H1 (cell line): ENCODE measurements at regions not wholly inside any gene's neighbourhood (a gene's known extent, or its start where the extent isn't known, plus 50 kb on each side); places are given as distances from the start of the nearest gene placed in this dataset.

ENCODE experiments used
- CTCF ChIA-PET: fragments of 300-600 bp; sonication (Branson Sonifier 250); formaldehyde crosslinking; loops from one replicate; lab custom pipeline; 2021; ENCODE audit not compliant: partially characterized antibody; lab: Charles Lee
- POLR2A ChIA-PET: fragments of 300-600 bp; sonication (Branson Sonifier 250); formaldehyde crosslinking; loops from one replicate; lab custom pipeline; 2021; ENCODE audit warnings: inconsistent platforms; ENCODE audit not compliant: partially characterized antibody; lab: Charles Lee
- DNase-seq, 2 experiments: peaks; one replicate each; pipeline versions ENCODE4 v3.0.0 to v3.0.0-alpha.2; 2010 to 2022; ENCODE audit warnings: low spot score in 2 of 2, low read depth in 1 of 2, mixed read lengths in 1 of 2
- FAIRE-seq: peaks from 2 replicates; lab custom pipeline; 2011; peaks lifted over from hg19 to GRCh38; lab: Jason Lieb, UNC
- H2AFZ ChIP-seq: 2 replicates; pipeline ENCODE4 v1.8.1; 2012; ENCODE audit warnings: low read length, inconsistent platforms
- H2AK5ac ChIP-seq: 2 replicates; pipeline ENCODE4 v1.6.1; 2013; ENCODE audit warnings: low read depth, low read length
- H2BK120ac ChIP-seq: replicated peaks from 2 replicates; pipeline ENCODE3; 2013; ENCODE audit warnings: low read depth, low read length, inconsistent platforms
- H2BK12ac ChIP-seq: 2 replicates; pipeline ENCODE4 v1.6.1; 2013; ENCODE audit warnings: low read depth, low read length
- H2BK15ac ChIP-seq: 2 replicates; pipeline ENCODE4 v1.6.1; 2013; ENCODE audit warnings: low read length
- H2BK20ac ChIP-seq: 2 replicates; pipeline ENCODE4 v1.6.1; 2013; ENCODE audit warnings: low read length
- H2BK5ac ChIP-seq: 2 replicates; pipeline ENCODE4 v1.6.1; 2013; ENCODE audit warnings: low read depth, low read length
- H3K14ac ChIP-seq: 2 replicates; pipeline ENCODE4 v1.6.1; 2013; ENCODE audit warnings: inconsistent platforms; ENCODE audit not compliant: insufficient read length
- H3K18ac ChIP-seq: 2 replicates; pipeline ENCODE4 v1.6.1; 2013; ENCODE audit warnings: low read length; ENCODE audit errors: extremely low read depth
- H3K23ac ChIP-seq: 2 replicates; pipeline ENCODE4 v1.6.1; 2013; ENCODE audit warnings: inconsistent platforms; ENCODE audit not compliant: insufficient read length
- H3K23me2 ChIP-seq: 2 replicates; pipeline ENCODE4 v1.6.1; 2013; ENCODE audit warnings: low read depth, low read length
- H3K27ac ChIP-seq: 2 replicates; pipeline ENCODE4 v1.6.1; 2011; ENCODE audit warnings: low read depth, low read length, inconsistent platforms
- H3K27me3 ChIP-seq, 4 experiments: replicated peaks in 1 of 4; 1 replicate in 1 of 4; 2 replicates in 3 of 4; pipeline versions ENCODE4 v1.6.1 to v1.8.1; 2011 to 2013; ENCODE audit warnings: low read length in 3 of 4, mild to moderate bottlenecking in 3 of 4, inconsistent platforms in 2 of 4, mixed read lengths in 2 of 4, moderate library complexity in 1 of 4; ENCODE audit not compliant: control insufficient read depth in 3 of 4, insufficient read depth in 3 of 4; ENCODE audit errors: extremely low read depth in 1 of 4
- H3K36me3 ChIP-seq, 4 experiments: 2 replicates each; pipeline versions ENCODE4 v1.6.1 to v1.8.1; 2011 to 2013; ENCODE audit warnings: mild to moderate bottlenecking in 4 of 4, low read length in 3 of 4, moderate library complexity in 2 of 4, control low read depth in 1 of 4, inconsistent platforms in 1 of 4; ENCODE audit not compliant: insufficient read depth in 4 of 4, control insufficient read depth in 2 of 4
- H3K4ac ChIP-seq: replicated peaks from 2 replicates; pipeline ENCODE3; 2013; ENCODE audit warnings: low read length, low read depth, mixed read lengths, inconsistent platforms; ENCODE audit not compliant: insufficient read length
- H3K4me1 ChIP-seq, 4 experiments: replicated peaks in 1 of 4; 1 replicate in 1 of 4; 2 replicates in 3 of 4; pipeline versions ENCODE4 v1.6.1 to v1.8.1; 2011 to 2013; ENCODE audit warnings: low read length in 3 of 4, inconsistent platforms in 2 of 4, mixed read lengths in 1 of 4; ENCODE audit not compliant: insufficient read depth in 4 of 4, control insufficient read depth in 3 of 4
- H3K4me2 ChIP-seq, 2 experiments: 2 replicates each; pipeline versions ENCODE4 v1.6.1 to v1.8.1; 2011 to 2013; ENCODE audit warnings: low read depth in 2 of 2, low read length in 2 of 2, control low read depth in 1 of 2, inconsistent platforms in 1 of 2, mild to moderate bottlenecking in 1 of 2; ENCODE audit not compliant: insufficient read depth in 1 of 2
- H3K4me3 ChIP-seq, 4 experiments: fragments of 200-600, 300-600 bp in 1 of 4; sonication (generic), shearing (Covaris generic), sonication (Bioruptor Twin) in 1 of 4; 2 replicates each; pipeline versions ENCODE4 v1.5.1 to v1.8.1; 2011 to 2016; ENCODE audit warnings: low read length in 4 of 4, low read depth in 3 of 4, control low read depth in 2 of 4, inconsistent platforms in 2 of 4, mild to moderate bottlenecking in 2 of 4, mixed read lengths in 1 of 4, moderate library complexity in 1 of 4; ENCODE audit not compliant: insufficient read depth in 2 of 4; ENCODE audit errors: extremely low read depth in 1 of 4
- H3K56ac ChIP-seq: replicated peaks from 2 replicates; pipeline ENCODE3; 2013; ENCODE audit warnings: low read depth, mild to moderate bottlenecking, mixed read lengths, low read length, inconsistent platforms; ENCODE audit not compliant: insufficient read length
- H3K79me1 ChIP-seq: 2 replicates; pipeline ENCODE4 v1.6.1; 2013; ENCODE audit warnings: low read depth, low read length, control low read depth
- H3K79me2 ChIP-seq, 2 experiments: 2 replicates each; pipeline versions ENCODE4 v1.6.1 to v1.8.1; 2012 to 2013; ENCODE audit warnings: low read length in 2 of 2, mild to moderate bottlenecking in 2 of 2, inconsistent platforms in 1 of 2; ENCODE audit not compliant: insufficient read depth in 2 of 2, control insufficient read depth in 1 of 2
- H3K9ac ChIP-seq, 4 experiments: replicated peaks in 1 of 4; 1 replicate in 1 of 4; 2 replicates in 3 of 4; pipeline versions ENCODE4 v1.6.1 to v1.8.1; 2011 to 2013; ENCODE audit warnings: low read depth in 3 of 4, low read length in 3 of 4, control low read depth in 2 of 4, mild to moderate bottlenecking in 2 of 4, moderate library complexity in 2 of 4, inconsistent platforms in 1 of 4; ENCODE audit errors: extremely low read depth in 1 of 4
- H3K9me3 ChIP-seq, 2 experiments: 2 replicates each; pipeline versions ENCODE4 v1.6.1 to v1.8.1; 2012 to 2013; ENCODE audit warnings: mild to moderate bottlenecking in 2 of 2, moderate library complexity in 2 of 2, control low read depth in 1 of 2, inconsistent platforms in 1 of 2, low read depth in 1 of 2, low read length in 1 of 2, mixed read lengths in 1 of 2; ENCODE audit not compliant: insufficient read depth in 2 of 2
- H4K20me1 ChIP-seq, 2 experiments: replicated peaks in 1 of 2; 2 replicates each; pipeline versions ENCODE3 to v1.8.1; 2011 to 2013; ENCODE audit warnings: inconsistent platforms in 2 of 2, low read length in 2 of 2, mild to moderate bottlenecking in 1 of 2; ENCODE audit not compliant: insufficient read depth in 2 of 2, control insufficient read depth in 1 of 2
- H4K5ac ChIP-seq: 2 replicates; pipeline ENCODE4 v1.6.1; 2013; ENCODE audit warnings: low read length, low read depth, mixed read lengths, inconsistent platforms; ENCODE audit not compliant: insufficient read length
- H4K8ac ChIP-seq: 2 replicates; pipeline ENCODE4 v1.8.0; 2013; ENCODE audit warnings: mild to moderate bottlenecking, moderate library complexity, low read length, inconsistent platforms; ENCODE audit not compliant: insufficient read depth; ENCODE audit errors: extremely low read depth
- H4K91ac ChIP-seq: replicated peaks from 2 replicates; pipeline ENCODE3; 2013; ENCODE audit warnings: low read length, mixed read lengths, inconsistent platforms; ENCODE audit not compliant: insufficient read length
- CBX8 ChIP-seq: fragments of 300-800, 300-1000 bp; sonication (generic); IDR thresholded peaks from 2 replicates; pipeline ENCODE4 v1.7.1; 2016; ENCODE audit warnings: low read depth, low read length, borderline replicate concordance
- CEBPB ChIP-seq: IDR thresholded peaks from 2 replicates; pipeline ENCODE4 v1.6.1; 2012; ENCODE audit warnings: low read depth, low read length
- CHD1 ChIP-seq: IDR thresholded peaks from 2 replicates; pipeline ENCODE4 v1.6.1; 2012; ENCODE audit warnings: low read depth, low read length, improper control_type of control experiment
- EP300 ChIP-seq, 2 experiments: IDR thresholded peaks; 1 replicate in 1 of 2; 2 replicates in 1 of 2; pipeline ENCODE4 v1.6.1; 2011 to 2012; ENCODE audit warnings: low read depth in 2 of 2, low read length in 2 of 2, mild to moderate bottlenecking in 2 of 2, borderline replicate concordance in 1 of 2, inconsistent platforms in 1 of 2, moderate library complexity in 1 of 2
- GTF2F1 ChIP-seq: IDR thresholded peaks from 2 replicates; pipeline ENCODE4 v1.6.1; 2012; ENCODE audit warnings: low read depth, low read length, improper control_type of control experiment, borderline replicate concordance
- JUND ChIP-seq: IDR thresholded peaks from 2 replicates; pipeline ENCODE4 v1.6.1; 2011; ENCODE audit warnings: mild to moderate bottlenecking, improper control_type of control experiment, low read length
- KDM1A ChIP-seq: fragments of 200-600, 300-600 bp; sonication (generic); IDR thresholded peaks from 2 replicates; pipeline ENCODE4 v1.7.1; 2016; ENCODE audit warnings: mild to moderate bottlenecking, low read length, borderline replicate concordance
- POU5F1 ChIP-seq: IDR thresholded peaks from 2 replicates; pipeline ENCODE4 v1.6.1; 2011; ENCODE audit warnings: low read depth, mild to moderate bottlenecking, low read length, moderate library complexity
- RBBP5 ChIP-seq: IDR thresholded peaks from 2 replicates; pipeline ENCODE4 v1.7.1; 2012; ENCODE audit warnings: low read depth, mild to moderate bottlenecking, inconsistent platforms, low read length, moderate library complexity, borderline replicate concordance
- SP2 ChIP-seq: IDR thresholded peaks from 2 replicates; pipeline ENCODE4 v1.6.1; 2012; ENCODE audit warnings: mild to moderate bottlenecking, low read length, inconsistent platforms
- YY1 ChIP-seq: IDR thresholded peaks from 2 replicates; pipeline ENCODE4 v1.6.1; 2011; ENCODE audit warnings: low read depth, mild to moderate bottlenecking, low read length
- ZNF274 ChIP-seq: IDR thresholded peaks from 2 replicates; pipeline ENCODE4 v1.7.0; 2012; ENCODE audit warnings: low read length, borderline replicate concordance; ENCODE audit errors: extremely low read depth
- WGBS, 2 experiments: shearing (Covaris generic) in 1 of 2; methylation state at CpG; one replicate each; pipeline versions ENCODE4 v1.1.6 to v1.1.7; 2013 to 2015; ENCODE audit warnings: low lambda C conversion rate in 2 of 2, mixed read lengths in 2 of 2, inconsistent platforms in 1 of 2, low coverage in 1 of 2, missing lambda C conversion rate in 1 of 2; ENCODE audit not compliant: insufficient replicate concordance in 2 of 2, insufficient coverage in 1 of 2, insufficient read length in 1 of 2; ENCODE audit errors: extremely low coverage in 1 of 2, missing lambda C conversion rate in 1 of 2; 5-methylcytosine and 5-hydroxymethylcytosine counted together
- TF ChIP-seq, protein P1 (sequence below): IDR thresholded peaks from 2 replicates; pipeline ENCODE4 v1.6.1; 2011; ENCODE audit warnings: low read length, improper control_type of control experiment

DNA sequence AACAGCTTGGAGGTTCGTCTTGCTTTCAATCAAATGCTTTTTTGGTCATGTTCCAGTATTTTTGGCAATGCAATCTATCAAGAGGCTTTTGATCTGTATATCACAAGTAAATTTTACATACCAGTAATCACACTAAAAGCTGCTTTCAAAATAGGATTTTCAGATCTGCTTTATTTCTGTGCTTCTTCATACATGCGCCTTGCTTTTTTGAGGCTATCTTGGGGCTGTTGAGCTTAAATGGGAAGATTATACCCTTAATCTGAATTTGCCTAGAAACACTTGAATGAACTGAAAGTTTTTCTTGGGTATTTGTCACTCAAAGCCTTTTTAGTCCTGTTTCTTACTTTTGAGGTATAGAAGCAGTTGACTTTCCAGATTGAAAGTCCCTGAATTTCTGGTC lies 62.1 kb upstream of the DCBLD2 start:
- Histone ChIP-seq H3K79me2 (no peaks in the 10 kb centered on the region), H2BK5ac (no peak overlapping the region), H4K8ac (no peak overlapping the region), H3K9me3 (no peaks in the 10 kb centered on the region), H2AK5ac (no peak overlapping the region), H3K4me3 (no peak overlapping the region), H3K18ac (no peak overlapping the region), H2BK12ac (no peak overlapping the region), H3K4ac (no peak overlapping the region), H3K23ac (no peak overlapping the region), H3K36me3 (no peaks in the 10 kb centered on the region), H2BK120ac (no peak overlapping the region), H4K20me1 (no peaks in the 10 kb centered on the region), H3K27ac (no peak overlapping the region), H3K14ac (no peak overlapping the region), H4K91ac (no peak overlapping the region), H2BK15ac (no peak overlapping the region), H3K27me3 (no peaks in the 10 kb centered on the region), H3K9ac (no peak overlapping the region), H3K4me1 (no peaks in the 10 kb centered on the region), H2AFZ (no peak overlapping the region), H3K79me1 (no peaks in the 10 kb centered on the region), H4K5ac (no peak overlapping the region), H2BK20ac (no peak overlapping the region), H3K23me2 (no peaks in the 10 kb centered on the region), H3K4me2 (no peak overlapping the region), H3K56ac (no peak overlapping the region)
- DNase-seq, result no peak
- WGBS, 2 experiments, result 90% methylated on average over 2 of the region's 2 CpGs; no CpG with 5 or more reads in 1 of the 2 experiments
- no peak for FAIRE-seq
- TF ChIP-seq KDM1A (no peak), CHD1 (no peak), GTF2F1 (no peak), POU5F1 (no peak), SP2 (no peak), RBBP5 (no peak), YY1 (no peak), ZNF274 (no peak), EP300 (IDR thresholded peaks at IDR 0.05; ENCODE audit: borderline replicate concordance in 1 of 2, low read depth in 2 of 2, low read length in 2 of 2) (no peak), JUND (no peak), CEBPB (no peak), CBX8 (no peak)
- TF ChIP-seq, protein P1, sequence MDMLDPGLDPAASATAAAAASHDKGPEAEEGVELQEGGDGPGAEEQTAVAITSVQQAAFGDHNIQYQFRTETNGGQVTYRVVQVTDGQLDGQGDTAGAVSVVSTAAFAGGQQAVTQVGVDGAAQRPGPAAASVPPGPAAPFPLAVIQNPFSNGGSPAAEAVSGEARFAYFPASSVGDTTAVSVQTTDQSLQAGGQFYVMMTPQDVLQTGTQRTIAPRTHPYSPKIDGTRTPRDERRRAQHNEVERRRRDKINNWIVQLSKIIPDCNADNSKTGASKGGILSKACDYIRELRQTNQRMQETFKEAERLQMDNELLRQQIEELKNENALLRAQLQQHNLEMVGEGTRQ, result no peak
- ChIA-PET CTCF (interaction anchor here (0.7 to 1.5 kb wide), 2 partner anchors 146 to 151 kb away, joined by 4 read pairs; no protein-coding TSS in a partner anchor), POLR2A (no interaction called here)
